Left cardiac atrium (tissue), 4 donors: ENCODE measurements at regions not wholly inside any gene's neighbourhood (a gene's known extent, or its start where the extent isn't known, plus 50 kb on each side); places are given as distances from the start of the nearest gene placed in this dataset.
"Not testable (repeated sequence)": the region's sequence is repeated elsewhere in the genome, so short reads cannot be mapped to it uniquely, and the experiment has no call there.

Source experiments
- ATAC-seq, 2 donors: fragments of 200-7000 bp; cut with Tn5 transposase; one replicate each; pipeline ENCODE4 v1.9.1; 2020; ENCODE audit warnings: mild to moderate bottlenecking in 2 of 2, moderate library complexity in 2 of 2
- DNase-seq: peaks from one replicate; pipeline ENCODE4 v3.0.0-alpha.2; 2020
- intact Hi-C, 2 donors: fragments of 100-400 bp; cut with DNase I; formaldehyde crosslinking; loops; one replicate each; pipeline versions ENCODE4 v1.14.1 to v1.15.1; 2022 to 2023
- donor health status: DM: no; HTN: yes; CAD: no.
- donor health status: DM: no; HTN: yes; CAD: no; lungs with severe emphysema.
- donor health status: DM: yes; HTN: yes; CAD: no.
- donor health status: Dilated cardiomyopathy.

DNA sequence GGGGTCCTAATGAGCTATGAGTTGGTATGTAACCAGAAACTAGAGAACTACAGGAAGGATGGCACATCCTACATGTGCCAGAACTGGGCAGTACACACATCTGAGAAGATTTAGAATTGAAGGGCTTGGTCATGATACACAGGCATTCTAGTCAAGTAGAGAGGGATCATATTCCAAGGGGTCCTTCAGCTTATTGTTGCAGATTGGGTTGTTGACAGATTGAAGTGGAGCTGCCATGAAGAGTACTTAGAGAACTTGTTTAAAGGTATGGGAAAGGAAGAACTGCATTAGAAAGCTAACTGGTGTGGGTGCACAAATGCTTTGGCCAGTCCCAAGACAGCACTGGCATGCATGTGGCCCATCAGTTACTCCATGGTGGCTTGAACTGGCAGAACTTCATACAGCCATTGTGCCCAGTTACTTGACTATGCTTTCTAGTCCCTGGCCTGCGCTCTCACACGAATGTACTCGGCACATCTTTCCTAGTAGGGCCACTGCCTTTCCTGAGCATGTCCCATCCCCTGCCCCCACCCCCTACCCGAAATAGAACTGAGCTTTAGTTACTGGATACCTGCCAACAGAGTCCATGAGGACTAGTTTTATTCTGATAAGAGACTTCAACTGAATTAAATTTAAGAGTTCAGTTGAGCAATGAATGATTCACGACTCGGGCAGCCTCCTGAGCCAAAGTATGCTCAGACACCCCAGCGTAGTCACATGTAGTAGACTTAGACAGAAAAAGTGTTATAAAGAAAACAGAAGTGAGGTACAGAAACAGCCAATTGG lies 64.0 kb downstream of the CCNG2 start:
- ATAC-seq (peak; percentile 87 to 92), DNase-seq (peak; percentile 63)
- intact Hi-C loops = no loop called here

DNA sequence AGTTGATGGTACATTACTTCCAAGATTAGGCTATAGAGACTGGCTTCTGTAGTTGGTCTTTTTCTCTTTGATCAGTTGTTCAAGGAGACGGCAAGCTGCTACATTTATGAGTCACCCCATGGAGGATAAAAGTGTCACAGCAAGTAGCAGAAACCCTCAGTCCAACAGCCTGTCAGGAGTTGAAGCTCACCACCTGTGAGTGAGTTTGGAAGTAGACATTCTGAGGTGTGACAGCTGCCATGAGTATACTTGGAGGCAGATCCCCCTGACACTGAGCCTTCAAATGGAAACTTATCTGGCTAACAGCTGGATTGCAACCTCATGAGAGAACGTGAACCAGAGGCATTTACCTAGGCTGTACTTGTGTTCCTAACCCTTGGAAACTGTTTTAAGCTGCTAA lies 68.0 kb downstream of the CCNG2 start:
- ATAC-seq (no peak), DNase-seq (no peak)
- intact Hi-C loops = no loop called here

DNA sequence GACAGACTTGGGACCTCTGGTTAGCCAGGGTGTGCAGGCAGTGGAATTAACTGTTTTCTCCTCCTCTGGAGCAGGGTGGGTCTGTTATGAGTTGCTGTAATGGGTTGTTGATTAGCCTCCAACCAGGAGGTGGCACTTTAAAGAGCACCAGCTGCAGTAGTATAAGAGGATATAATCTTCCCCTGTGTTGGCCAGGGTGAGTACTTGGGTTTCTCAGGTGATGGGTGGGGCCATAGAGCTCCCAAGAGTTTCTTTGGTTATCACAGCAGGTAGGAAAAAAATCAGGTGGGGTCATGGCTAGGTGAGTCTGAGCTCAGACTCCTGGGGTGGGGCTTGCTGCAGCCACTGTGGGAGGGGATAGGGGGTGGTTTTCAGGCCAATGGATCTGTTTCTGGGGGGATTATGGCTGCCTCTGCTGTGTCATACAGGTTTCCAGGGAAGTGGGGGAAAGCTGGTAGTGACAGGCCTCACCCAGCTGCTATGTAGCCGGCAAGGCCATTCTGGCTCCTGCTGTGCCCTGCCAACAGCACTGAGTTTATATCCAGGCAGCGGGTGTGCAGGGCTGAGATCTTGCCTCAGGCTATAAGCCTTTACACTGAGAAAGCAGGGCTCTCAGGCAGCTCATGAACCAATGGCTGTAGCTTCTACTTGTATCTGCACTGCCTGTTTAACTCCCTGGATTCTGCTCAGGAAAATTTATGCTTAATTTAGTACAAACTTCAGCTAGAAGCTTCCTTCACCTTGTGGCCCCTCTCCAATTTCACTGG lies 70.1 kb downstream of the CCNG2 start:
- no peak for ATAC-seq
- no peak for DNase-seq
- intact Hi-C loops = no loop called here

DNA sequence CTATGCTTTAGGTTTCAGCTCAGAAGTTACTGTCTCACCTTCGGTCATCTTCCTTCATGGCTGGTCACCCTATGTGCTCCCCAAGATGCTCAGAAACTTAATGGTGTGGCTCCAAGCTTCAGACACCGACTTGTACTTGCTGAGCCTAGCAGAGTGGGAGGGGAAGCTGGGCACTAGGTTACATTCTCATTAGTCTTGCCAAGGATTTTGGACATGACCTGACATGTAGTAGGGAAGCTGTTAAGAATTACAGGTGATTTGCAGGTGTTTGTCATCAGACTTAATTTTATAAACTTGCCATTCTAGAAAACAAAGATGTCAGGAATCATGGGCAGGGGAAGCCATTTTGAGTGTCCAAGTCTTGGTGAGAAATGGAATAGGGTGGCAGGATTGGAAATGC lies 72.4 kb downstream of the CCNG2 start:
- ATAC-seq (no peak), DNase-seq (no peak)
- intact Hi-C loops = no loop called here

DNA sequence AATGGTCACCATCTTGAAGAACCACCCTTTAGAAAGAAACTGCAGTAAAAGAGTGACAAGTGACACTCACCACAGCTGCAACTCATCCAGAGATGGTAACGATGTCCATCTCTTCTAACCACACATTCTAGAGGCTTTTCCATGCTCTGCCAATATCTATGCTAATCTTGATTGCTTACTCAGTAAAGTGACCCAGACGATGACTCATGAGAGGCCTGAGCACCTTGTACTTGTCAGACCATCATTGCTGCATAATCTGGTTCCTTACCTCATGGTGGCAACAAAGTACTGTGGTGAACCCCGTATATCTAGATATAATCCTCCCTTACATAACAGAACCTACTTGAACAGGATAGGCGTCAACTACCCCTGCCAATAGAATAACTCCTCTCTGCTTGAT lies 75.6 kb downstream of the CCNG2 start:
- intact Hi-C loops = no loop called here
- no peak for ATAC-seq

DNA sequence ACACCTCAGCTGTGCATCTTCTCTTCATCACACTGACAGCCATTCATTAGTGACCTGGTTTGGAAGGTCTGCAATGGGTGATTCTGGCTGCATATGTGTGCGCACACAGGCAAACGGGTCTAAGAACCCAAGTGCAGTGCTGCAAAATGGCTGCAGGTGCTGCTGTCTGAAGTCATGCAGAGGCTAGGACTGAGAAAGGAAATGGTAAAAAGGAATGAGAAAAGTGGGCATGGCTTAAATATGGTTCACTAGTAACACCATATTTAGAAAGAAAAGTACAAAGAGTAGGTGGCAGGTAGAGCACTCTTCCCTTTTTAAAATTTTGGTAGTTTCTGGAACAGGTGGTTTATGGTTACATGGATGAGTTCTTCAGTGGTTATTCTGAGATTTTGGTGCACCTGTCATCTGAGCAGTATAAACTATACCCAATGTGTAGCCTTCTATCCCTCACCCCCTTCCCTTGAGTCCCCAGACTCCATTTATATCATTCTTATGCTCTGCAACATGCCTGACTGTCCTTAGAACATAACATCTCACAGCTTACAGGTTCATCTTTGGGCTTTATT lies 78.4 kb downstream of the CCNG2 start:
- intact Hi-C loops = no loop called here
- DNase-seq = no peak
- no peak for ATAC-seq

More for the DNA sequence above, 75.6 kb downstream of the CCNG2 start:
- DNase-seq = no peak

DNA sequence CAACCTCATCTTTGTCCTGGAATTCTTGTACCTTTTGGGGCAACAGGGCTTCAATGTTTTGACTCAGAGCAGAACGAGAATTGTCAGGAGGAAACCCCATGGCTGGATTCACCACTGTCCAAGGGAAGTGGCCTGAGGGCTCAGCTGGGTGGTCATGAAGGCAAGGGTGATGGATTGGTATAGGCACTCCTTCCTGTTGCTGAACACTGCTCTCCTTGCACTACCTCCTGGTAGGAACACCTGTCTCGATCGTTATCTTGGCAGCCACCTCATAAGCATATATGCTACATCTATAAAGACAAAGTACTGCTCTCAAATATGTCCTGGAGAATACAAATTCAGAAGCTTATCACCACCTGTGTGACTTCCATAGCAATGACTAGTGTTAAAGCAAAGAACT lies 79.8 kb downstream of the CCNG2 start:
- ATAC-seq = no peak
- intact Hi-C loops = no loop called here

DNA sequence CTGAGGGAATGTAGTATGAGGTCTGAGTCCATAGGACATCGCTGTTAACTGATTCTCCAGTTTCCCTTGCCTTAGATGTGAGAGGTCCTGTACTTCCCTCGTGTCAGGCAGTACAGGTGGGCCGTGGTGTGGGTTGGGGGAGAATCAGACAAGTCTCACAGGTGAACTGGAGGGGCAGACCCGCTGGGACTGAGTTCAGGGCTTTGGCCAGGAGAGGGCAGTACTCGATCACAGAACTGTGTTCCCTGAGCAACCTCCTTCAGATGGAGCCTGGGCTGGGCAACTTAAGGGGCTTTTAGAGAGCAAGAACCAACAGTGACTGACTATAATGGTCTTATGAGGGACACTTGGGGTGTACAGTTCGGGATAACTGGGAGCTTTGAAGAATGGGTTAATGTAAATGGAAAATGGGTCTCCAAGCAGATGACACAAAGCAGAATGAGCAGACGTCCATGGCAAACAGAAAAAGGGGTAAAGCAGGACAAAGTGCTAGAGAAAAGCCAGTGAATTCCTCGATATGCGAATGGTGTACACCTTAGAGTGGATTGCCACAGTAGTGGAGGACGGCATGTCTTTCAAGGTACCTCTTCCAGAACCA lies 83.6 kb downstream of the CCNG2 start:
- ATAC-seq (peak; percentile 79 to 82), DNase-seq (peak; percentile 54)
- intact Hi-C loops = loop anchor here (2.0 to 5.0 kb wide), 2 partner anchors 117 to 118 kb away; no protein-coding TSS in a partner anchor

More for the DNA sequence above, 79.8 kb downstream of the CCNG2 start:
- no peak for DNase-seq

DNA sequence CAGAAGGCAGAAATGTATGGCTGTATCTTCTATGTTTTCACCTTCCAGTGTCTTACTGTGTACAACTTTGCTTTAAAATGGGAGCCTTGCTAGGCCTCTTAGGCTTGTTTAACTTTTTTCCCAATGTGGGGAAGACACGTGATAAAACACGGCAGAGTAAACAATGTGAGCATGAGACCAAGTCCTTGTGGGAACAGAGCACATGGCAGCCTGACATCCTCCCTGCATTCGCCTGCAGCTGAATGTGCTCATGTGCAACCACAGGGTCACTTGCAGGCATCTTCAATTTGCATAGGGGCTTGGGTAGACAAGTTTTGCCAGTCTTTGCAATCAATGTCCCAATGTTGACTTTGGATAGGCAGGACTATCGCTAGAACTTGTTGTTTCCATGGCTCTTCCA lies 91.8 kb downstream of the CCNG2 start:
- DNase-seq (no peak), ATAC-seq (no peak)
- intact Hi-C loops = no loop called here

DNA sequence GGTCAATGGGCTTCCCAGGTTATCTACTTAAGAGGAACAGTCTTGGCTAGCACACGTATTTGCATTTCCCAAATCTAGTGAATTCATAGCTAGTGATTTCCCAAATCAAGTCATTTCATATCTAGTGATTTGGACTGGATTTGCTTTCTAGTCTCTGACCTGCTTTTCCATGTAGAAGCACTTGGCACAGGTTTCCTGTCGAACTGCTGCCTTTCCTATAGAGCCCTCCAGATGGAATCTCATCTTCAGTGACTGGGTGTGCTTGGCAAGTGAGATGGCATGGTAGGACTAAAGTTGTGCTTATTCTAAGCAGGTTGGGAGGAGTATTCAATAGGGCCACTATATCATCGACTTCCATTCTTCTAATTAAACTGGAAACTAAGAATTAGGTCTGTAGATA lies 94.7 kb downstream of the CCNG2 start:
- intact Hi-C loops = no loop called here
- DNase-seq (no peak), ATAC-seq (no peak)

DNA sequence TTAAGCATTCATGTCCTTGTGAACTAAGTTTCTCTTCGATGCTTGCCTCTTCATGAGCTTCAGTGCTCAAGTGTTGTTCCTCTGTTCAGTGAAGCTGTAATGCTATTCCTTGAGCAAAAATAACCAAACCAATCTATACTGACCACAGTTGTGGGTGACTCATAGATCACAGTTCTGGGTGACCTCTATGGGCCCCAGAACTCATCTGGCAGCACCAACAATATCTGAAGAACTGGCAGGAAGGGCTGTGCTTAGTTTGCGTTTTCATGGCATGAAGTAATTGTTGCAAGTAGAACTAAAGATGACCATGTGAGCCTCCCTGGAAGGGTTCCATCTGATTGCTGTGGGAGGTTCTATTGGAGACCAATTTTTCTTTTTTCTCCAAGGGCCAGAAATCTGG lies 106.2 kb downstream of the CCNG2 start:
- DNase-seq = no peak

DNA sequence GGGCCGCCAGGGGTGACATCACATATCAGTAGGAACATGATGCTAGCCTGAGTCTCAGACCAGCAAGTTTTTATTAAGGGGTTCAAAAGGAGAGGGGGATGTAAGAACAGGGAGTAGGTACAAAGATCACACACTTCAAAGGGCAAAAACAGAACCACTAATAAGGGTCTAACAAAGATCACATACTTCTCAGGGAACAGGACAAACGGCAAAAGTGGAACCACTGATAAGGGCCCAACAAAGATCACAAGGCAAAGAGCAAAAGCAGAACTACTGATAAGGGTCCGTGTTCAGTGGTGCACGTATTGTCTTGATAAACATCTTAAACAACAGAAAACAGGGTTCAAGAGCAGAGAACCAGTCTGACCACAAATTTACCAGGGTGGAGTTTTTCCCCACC lies 107.0 kb downstream of the CCNG2 start:
- ATAC-seq, intact Hi-C loops, DNase-seq: not testable (repeated sequence)

More for the DNA sequence above, 106.2 kb downstream of the CCNG2 start:
- intact Hi-C loops = no loop called here
- ATAC-seq = no peak

DNA sequence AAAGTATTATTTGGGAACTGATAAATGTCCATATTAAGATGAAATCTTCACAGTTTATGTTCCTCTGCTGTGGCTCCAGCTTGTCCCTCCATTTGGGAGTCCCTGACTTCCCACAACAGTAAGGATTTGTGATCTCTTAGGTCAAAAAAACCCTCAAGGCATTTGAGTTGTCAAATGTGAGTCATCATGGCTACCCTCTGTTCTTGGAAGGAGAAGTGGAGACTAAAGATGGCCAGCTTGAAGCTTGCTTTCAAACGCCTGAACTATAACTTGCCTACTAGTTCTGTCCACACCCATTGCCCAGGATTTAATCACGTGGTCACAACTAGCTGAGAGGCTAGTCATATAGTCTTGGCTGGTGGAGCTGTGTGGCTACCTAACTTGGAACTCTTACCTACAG lies 107.8 kb downstream of the CCNG2 start:
- intact Hi-C loops = no loop called here

DNA sequence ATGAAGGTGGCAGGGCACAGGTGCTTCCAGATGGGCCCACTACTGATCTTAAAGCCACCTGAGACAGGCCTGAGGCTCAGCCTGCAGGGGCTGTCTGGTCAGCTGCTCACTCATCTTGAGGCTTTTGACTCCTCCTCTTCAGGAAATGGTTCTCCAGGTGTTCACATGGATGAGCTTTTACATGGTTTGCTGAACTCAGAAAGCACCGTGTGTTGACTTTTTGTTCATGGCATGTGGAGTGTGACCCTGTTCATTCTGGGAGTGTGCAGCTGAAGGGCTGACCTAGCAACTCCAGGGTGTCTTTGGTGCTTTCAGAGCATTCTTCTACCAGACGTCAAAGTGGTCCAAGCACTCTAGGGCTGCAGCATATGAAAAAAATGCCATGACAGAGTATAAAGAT lies 111.1 kb downstream of the CCNG2 start:
- intact Hi-C loops = no loop called here
- ATAC-seq = no peak

More for the DNA sequence above, 107.8 kb downstream of the CCNG2 start:
- ATAC-seq (no peak), DNase-seq (no peak)

DNA sequence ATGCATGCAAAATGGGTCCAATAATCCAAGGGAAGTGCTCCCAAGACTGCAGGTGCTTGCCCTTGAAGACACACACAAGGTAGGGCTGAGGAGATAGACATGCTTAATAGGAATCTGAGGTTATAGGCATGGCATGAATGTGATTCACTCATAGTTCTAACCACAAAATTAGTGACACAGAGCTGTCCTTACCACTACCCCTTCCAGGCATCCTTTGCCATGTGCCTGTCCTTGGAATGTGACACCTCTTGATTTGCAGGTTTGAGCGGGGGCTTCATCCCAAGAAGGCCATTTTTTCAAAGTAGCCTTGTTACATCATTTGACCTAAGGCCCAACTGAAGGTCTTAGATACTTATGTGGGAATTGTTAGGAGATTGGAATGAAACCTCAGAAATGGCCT lies 112.5 kb downstream of the CCNG2 start:
- intact Hi-C loops = no loop called here
- no peak for ATAC-seq
- no peak for DNase-seq

More for the DNA sequence above, 111.1 kb downstream of the CCNG2 start:
- DNase-seq = no peak

DNA sequence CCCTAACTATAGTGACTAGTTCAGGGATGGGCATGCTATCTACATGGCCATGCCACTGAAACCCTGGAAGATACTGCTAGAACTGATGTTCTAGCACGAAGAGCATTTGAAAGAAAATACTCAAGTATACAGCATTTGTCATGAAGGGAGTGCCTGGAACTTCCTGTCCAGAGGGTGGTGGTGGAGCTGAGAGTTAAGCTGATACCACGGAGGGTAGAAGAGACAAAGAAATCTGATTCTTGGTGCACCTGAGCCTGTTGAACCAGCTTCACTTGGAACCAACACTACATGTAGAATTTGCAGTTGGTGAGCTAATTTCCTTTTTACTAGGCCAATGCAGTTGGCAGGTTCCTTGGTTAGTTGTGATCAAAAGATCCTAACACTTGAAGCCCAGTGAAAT lies 116.4 kb downstream of the CCNG2 start:
- DNase-seq = no peak
- ATAC-seq = no peak
- intact Hi-C loops = no loop called here

DNA sequence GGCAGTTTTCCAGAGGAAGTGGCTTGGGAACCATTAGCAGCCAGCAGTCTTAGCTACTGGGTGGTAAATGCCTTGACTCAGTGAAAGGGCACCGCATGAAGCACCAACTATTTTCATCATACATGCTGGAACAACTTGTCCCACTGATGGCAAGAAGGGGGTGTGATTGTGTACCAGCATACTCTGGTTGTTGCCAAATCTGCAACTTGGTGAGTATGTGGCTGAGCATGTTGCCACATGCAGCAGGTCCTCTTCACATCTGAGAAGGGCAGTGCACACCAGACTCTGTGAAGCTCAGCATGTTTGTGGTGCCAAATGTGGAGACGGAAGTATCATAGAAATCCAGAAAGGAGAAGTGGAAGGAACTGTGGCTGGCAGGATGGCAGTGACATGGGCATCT lies 122.1 kb downstream of the CCNG2 start:
- DNase-seq, ATAC-seq, intact Hi-C loops: not testable (repeated sequence)

DNA sequence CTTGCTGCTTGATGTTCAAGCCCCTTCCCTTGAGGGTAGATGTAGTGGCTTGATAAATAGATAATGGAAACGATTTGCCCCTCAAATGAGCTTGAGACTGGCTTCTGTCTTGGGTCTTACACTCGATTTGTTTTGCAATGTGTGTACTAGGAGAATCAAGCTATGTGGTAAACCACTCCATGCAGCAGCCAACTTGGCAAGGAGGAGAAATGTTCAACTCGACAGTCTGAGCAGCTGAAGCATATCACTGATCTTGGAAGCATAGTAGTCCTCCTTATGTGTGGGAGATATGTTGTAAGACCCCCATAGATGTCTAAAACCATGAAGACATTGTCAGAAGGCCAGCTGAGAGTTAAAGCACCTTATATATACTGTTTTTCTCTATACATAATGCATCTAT lies 125.3 kb downstream of the CCNG2 start:
- intact Hi-C loops = no loop called here
- DNase-seq (no peak), ATAC-seq (peak in 1 of 2 donors; percentile 53)

DNA sequence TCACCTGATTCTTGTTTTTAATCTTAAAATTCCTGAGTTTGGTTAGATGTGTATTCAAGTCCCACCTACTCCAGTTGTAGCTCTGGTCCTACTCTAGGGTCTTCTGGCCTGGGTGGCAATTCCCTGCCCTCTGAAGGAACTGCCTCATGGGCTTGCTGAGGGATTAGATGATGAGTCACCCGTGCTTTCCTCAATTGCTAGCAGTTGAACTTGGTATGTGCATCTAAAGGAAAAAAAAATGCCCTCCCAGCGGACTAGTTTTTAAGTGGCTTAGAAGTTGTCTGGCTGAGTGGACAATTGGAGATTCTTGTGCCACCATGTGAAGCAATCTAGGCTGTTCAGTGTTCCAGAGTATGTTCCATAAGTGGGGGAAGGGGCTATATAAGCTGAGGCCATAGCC lies 127.0 kb downstream of the CCNG2 start:
- DNase-seq = no peak
- ATAC-seq = no peak
- intact Hi-C loops = no loop called here

DNA sequence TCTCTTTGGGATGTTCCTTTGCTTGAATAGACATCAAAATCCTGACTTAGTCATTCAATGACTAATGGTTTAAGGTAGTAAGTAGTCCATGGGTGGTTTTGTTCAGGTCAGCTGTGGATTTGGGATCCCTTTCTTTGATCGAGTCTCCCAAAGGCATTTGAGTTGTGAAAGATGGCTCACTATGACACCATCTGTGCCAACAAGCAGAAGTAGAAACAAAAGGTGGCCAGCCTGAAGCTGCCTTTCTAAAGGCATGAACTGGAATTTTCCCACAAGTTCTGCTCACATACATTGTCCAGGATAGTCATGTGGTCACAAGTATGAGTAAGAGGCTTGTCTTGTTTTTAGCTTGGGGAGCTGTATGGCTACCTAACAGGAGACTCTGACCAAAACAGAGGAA lies 129.9 kb downstream of the CCNG2 start:
- intact Hi-C loops = no loop called here
- ATAC-seq (no peak), DNase-seq (no peak)
